NCI-H187 (cell line): ENCODE measurements at regions not wholly inside any gene's neighbourhood (a gene's known extent, or its start where the extent isn't known, plus 50 kb on each side); places are given as distances from the start of the nearest gene placed in this dataset.

Experiments
- DNase-seq, 2 experiments: peaks; one replicate each; lab custom pipeline; 2025; lab: John Stamatoyannopoulos, UW

DNA sequence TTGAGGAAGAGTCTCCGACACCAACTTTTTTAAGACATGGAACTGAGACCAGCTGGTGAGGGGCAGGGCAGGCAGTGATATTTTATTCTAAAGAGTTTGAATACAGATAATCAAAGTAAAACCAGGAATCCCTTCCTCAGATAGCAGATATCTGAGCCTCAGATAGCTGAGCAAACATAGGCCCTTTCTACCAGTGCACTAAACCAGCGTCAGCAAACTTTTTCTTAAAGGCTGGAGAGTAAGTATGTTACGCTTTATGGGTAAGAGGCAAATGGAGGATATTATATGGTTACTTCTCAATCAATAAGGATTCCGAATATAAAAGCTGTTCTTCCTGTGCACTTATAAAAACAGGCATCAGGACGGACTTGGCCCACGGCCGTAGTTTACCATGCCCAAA lies 73.9 kb downstream of the WNT5A start:
- DNase-seq, result no peak

- no peak for DNase-seq
Measured at GRCh38 chr3:55412545-55412944, 74.6 kb downstream of the WNT5A start.

DNA sequence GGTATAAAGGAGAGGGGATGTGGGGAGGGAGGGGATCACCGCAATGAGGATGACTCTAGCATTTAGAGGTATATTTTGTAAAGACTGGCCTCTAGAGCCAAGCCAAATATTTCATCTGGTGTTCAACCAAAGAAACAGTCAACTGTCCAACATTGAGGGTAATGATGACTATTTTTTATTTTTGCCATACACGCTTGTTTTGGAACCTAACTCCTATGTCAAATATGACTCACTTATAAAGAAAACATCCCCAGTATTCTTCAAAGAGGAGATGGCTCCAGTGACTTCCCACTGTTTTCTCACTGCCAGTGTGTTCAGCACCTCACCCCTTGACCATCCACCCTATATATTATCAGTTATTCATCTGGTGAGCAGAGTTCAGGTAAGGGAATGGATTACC lies 77.3 kb downstream of the WNT5A start:
- DNase-seq, result no peak

DNA sequence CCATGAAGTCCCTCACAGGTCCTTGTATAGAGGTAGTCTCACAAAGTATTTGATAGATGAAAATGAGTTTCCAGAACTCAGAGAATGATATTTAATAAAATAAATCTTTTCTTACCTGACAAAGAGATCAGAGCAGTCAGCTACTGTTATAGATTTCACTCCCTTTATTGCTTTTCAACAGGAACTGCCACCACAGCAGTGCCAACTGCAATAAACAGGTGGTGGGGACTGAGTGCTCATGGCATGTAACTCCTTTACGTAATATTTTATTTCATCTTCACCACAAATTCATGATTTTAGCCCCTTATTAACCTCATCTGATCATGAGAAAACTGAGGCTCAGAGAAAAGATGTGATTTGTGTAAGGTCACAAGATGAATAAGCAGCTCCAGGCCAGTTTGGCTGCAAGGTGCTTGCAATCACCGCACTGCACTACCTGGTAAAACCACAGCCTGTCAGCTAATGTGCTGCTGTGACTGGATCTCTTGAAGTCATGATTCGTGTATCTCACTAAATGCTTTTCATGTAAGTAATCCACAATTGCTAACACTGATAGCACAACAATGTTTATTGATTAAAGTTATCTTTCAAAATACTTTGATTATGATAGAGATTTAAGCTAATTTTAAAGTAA lies 78.8 kb downstream of the WNT5A start:
- DNase-seq, result no peak

DNA sequence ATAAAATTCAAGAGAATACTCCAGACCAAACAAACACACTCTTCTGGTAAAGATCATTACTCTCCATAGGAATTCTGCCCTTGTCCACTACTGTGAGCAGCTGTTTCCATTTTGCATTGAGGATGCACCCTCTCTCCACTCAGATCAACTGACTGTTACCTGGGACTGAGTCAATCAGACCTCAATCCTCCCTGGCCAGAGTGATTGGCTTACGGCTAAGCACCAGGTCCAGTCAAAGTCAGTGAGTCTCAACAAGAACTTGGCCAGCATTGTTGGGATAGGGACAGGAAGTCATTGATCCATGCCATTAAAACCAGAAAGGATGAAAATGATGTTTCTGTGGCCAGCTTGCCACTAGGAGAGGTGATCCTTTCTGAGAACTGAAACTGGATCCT lies 79.7 kb downstream of the WNT5A start:
- DNase-seq, result no peak

DNA sequence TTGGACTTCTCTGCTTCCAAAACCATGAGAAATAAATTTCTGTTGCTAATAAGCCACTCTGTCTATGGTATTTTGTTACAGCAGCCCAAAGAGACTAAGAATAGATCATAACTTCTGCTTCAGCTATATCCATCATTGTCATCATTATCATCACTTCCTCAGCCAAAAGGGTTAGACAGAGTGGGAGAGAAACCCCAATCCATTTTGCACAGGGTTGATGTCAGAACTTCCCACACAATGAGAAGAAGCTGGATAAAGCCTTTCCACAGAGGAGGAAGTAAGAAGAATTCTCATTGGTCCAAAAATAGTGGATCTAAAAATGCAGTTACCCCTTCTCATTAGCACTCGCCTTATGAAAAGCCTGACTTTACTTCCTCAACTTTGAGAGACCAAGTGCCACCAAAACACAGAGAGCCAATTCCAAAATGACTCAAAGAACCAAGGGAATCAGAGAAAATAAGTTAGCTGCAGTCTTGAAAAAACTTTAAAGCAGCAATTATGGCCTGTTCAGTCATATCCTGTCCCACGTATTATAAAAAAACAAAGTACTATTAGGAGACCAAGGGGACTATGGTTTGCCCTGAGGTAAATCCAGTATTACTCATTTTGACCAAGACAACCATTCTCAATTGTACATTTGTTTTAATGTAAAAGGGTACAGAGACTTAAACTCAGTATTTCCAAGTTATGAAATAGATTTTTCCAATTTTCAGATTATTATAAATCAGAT lies 80.2 kb downstream of the WNT5A start:
- DNase-seq, result no peak

- no peak for DNase-seq
Measured at GRCh38 chr3:55405436-55405835, 81.7 kb downstream of the WNT5A start.

- no peak for DNase-seq
Measured at GRCh38 chr3:55402886-55403609, 84.1 kb downstream of the WNT5A start.

DNA sequence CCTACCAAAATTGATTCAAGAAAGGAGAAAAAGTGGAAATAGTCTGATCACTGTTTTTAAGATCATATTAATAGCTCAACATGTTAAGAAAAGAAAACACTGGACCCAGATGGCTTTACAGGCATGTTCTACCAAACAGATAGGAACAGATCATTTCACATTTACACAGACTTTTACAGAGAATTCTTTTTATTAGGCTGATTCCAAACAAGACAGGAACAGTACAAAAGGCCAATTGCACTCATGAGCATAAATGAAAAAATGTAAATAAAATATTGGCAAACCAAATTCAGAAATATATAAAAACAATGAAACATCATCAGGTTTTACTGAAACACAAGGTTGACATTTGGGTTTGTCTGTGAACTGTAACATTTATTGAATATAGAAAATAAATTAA lies 106.5 kb downstream of the WNT5A start:
- no peak for DNase-seq

DNA sequence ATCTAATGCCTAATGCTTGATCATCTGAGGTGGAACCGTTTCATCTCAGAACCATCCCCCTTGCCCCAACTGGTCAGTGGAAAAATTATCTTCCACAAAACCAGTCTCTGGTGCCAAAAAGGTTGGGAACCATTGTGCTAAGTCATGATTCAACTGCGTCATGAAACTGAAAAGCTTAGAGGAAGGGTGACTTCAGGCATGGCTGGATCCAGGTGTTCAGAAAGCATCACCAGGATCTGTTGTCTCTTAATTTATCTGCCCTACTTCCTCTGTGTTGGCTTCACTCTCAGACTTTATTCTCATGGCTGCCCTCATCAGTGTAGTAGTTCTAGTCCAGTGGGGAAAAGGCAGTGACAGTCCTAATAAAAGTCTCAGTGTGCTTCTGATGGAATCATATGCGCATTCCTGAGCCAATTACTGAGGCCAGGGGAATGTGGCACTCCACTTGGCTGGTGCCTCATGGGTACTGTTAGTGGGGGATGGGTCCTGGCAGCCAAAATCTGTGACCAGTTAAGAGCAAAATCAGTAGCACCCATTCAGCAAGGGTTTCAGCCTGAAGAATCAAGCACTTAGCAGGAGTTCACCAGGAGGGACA lies 110.3 kb downstream of the WNT5A start:
- DNase-seq, result no peak

DNA sequence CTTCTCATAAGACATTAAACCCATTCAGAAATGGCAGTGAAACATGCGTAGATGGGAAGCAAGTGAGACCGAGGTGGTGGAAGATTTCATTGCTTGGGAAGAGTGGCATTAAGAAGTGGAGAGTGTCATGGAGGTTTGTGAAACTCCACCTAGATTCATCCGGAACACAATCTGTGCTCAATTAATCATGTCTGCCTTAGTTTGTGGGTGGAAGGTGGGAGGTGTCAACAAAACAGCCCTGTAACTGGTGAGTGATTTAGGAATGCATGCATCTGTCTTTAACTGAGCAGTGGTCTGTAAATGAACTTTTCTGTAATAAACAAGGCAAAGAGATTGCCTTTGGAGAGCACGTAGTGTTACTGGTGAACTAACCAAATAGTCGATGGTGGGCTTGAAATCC lies 113.7 kb downstream of the WNT5A start:
- DNase-seq, result no peak

DNA sequence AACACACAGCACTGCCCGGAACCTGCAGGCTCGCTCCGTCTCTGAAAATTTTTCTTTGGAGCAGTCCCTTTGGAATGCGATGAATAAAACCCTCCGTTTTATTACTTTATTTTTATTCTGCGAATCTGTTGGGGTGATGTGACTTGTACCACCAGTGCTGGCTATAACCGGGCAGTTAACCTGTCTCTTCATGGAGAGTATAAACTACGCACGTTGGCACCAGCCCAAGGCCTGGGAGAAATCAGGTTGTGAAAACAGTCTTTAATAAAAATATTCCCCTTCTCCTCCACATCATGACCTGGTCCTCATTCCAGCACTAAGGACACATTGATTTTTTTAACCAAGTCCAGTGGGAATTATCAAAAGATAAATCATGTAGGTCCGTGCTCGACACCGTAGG lies 116.8 kb downstream of the WNT5A start:
- no peak for DNase-seq

DNA sequence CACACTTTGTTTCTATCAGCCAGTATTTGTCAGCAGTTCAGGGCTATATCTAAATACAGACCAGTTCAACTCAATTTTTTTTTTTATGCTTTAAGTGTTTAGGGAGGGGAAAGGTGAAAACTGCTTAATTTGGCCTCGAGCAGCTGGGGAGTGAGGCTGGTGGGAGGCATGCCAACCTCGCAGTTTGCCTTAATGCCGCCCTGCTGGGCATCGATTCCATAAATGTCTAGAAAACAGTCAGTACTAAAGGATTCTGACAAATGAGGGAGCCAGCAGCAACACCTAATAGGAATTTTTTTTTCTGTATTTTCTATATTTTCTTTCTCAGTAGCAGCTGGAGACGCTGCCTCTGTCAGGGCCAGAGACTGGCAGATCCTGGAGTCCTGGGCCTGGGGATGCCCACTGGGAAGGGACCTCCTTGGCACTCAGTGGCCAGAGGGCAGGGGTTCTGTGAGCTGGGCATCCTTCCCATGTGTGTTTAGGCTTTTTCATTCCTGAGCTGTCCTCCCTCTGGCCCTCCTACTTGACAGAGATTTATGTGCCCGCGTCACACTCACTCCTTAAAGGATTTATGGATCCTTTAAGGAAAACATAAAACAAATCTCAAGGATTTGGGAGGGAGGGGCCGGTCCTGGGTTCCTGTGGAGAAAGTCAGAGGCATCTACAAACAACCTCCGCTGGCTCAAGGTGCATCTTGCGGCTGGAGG lies 117.8 kb downstream of the WNT5A start:
- no peak for DNase-seq

- DNase-seq, result no peak
Measured at GRCh38 chr3:55368366-55368765, 118.7 kb downstream of the WNT5A start.

DNA sequence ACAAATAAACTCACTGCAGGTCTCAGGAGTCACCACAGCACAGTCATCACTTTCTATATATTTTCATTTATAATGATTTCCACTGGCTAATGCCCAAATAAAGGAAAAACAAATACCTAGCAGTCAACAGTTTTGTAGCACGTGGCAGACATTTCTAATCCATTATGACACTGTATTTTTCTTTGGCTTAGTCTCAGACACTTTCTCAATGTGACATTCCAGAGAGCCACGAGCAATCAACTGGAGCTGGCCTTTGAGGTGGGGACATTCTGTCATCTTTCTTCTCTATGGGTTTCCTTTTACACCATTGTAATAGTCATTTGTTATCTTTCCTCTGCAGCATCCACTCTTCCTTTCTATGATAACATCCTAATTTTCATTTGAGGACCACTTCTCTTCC lies 119.7 kb downstream of the WNT5A start:
- no peak for DNase-seq

GRCh38 chr3:55364421-55364820 lies 122.7 kb downstream of the WNT5A start:
- no peak for DNase-seq

DNA sequence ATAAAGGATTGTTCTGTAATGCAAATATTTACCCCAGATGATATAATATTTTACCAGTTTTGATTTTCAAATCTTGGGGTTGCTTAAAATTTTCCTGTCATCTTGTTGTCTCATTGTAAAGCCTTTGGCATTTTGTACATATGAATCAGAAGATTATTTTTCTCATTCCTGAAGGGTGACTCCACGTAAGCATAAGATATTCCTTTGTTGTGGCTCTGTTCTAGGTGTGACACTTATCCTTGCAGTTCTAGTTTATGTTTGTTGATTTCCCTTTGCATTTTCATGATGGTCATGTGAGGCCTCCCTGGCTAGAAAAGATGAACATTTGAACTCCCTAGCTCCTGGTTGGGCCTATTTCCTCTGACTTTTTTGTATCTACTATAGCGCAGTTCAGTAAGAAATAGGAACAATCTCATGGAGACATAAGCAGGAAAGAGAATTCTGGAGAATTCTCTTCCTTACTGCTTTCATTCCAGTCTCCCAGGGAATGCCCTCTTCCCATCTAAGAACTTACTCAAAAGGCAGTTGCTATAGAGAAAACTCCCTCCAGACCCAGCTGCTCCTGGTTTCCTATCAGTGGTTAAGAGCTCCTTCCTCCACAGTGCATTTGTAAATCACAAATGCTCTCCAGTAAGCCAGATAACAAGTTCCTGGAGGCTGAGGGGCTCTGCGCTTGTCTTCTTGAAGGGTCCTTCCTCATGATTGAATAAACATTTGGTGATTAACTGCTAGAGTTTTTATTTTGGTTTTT lies 124.7 kb downstream of the WNT5A start:
- DNase-seq, result no peak

- DNase-seq, result no peak
Measured at GRCh38 chr3:55357796-55358195, 129.3 kb downstream of the WNT5A start.

GRCh38 chr3:55352668-55353067 lies 134.4 kb downstream of the WNT5A start:
- DNase-seq, result no peak

- DNase-seq, result no peak
Measured at GRCh38 chr3:55349851-55350250, 137.3 kb downstream of the WNT5A start.
